Neural cell (in vitro differentiated cells): ENCODE measurements at regions not wholly inside any gene's neighbourhood (a gene's known extent, or its start where the extent isn't known, plus 50 kb on each side); places are given as distances from the start of the nearest gene placed in this dataset.

Source experiments
- H2AFZ ChIP-seq: fragments of 200-600, 300-800 bp; sonication (generic), shearing (Covaris generic); 2 replicates; pipeline ENCODE4 v1.6.0; 2014; ENCODE audit warnings: low read depth, mild to moderate bottlenecking, antibody characterized with exemption, low read length, moderate library complexity
- H3F3A ChIP-seq: fragments of 200-600 bp; shearing (Covaris generic); 2 replicates; pipeline ENCODE4 v1.6.1; 2016; ENCODE audit warnings: mild to moderate bottlenecking, moderate library complexity, mixed read lengths, antibody characterized with exemption, low read length; ENCODE audit not compliant: insufficient read depth, poor library complexity, severe bottlenecking
- H3K27ac ChIP-seq: fragments of 200-600, 300-800 bp; sonication (generic), shearing (Covaris generic); 2 replicates; pipeline ENCODE4 v1.5.1; 2014; ENCODE audit warnings: mild to moderate bottlenecking, low read length, moderate library complexity
- H3K27me3 ChIP-seq: fragments of 300-800, 200-600 bp; sonication (generic), shearing (Covaris generic); 2 replicates; pipeline ENCODE4 v1.6.0; 2014; ENCODE audit warnings: mild to moderate bottlenecking, low read depth, low read length, moderate library complexity; ENCODE audit not compliant: insufficient read depth
- H3K36me3 ChIP-seq: fragments of 300-800, 200-600 bp; sonication (generic), shearing (Covaris generic); 2 replicates; pipeline ENCODE4 v1.5.1; 2014; ENCODE audit warnings: mild to moderate bottlenecking, antibody characterized with exemption, low read length, moderate library complexity; ENCODE audit not compliant: insufficient read depth
- H3K4me2 ChIP-seq: fragments of 300-800, 200-600 bp; sonication (generic), shearing (Covaris generic); 2 replicates; pipeline ENCODE4 v1.6.0; 2014; ENCODE audit warnings: mild to moderate bottlenecking, low read length
- H3K4me3 ChIP-seq: fragments of 300-800, 200-600 bp; sonication (generic), shearing (Covaris generic); 2 replicates; pipeline ENCODE4 v1.5.1; 2014; ENCODE audit warnings: mild to moderate bottlenecking, low read length, moderate library complexity
- H3K79me2 ChIP-seq: fragments of 200-600 bp; shearing (Covaris generic); replicated peaks from 2 replicates; pipeline ENCODE4 v1.6.0; 2014; ENCODE audit warnings: mild to moderate bottlenecking, low read length, moderate library complexity; ENCODE audit not compliant: insufficient read depth
- H3K9ac ChIP-seq: fragments of 300-800, 200-600 bp; sonication (generic), shearing (Covaris generic); 2 replicates; pipeline ENCODE4 v1.6.1; 2016; ENCODE audit warnings: mild to moderate bottlenecking, low read length, mixed read lengths
- H3K9me2 ChIP-seq: fragments of 200-600 bp; shearing (Covaris generic); 2 replicates; pipeline ENCODE4 v1.6.1; 2016; ENCODE audit warnings: mild to moderate bottlenecking, low read length, mixed read lengths; ENCODE audit not compliant: insufficient read depth
- H3K9me3 ChIP-seq: fragments of 200-600, 300-800 bp; sonication (generic), shearing (Covaris generic); 2 replicates; pipeline ENCODE4 v1.6.1; 2016; ENCODE audit warnings: mild to moderate bottlenecking, mixed run types, low read length, moderate library complexity, mixed read lengths
- H4K20me1 ChIP-seq: fragments of 200-600 bp; shearing (Covaris generic); 2 replicates; pipeline ENCODE4 v1.6.1; 2016; ENCODE audit warnings: mild to moderate bottlenecking, mixed run types; ENCODE audit not compliant: insufficient read depth
- CTCF ChIP-seq: fragments of 450-650 bp; IDR thresholded peaks from 2 replicates; pipeline ENCODE4 v1.5.1; 2014; ENCODE audit warnings: antibody characterized with exemption, mild to moderate bottlenecking, moderate library complexity; ENCODE audit not compliant: poor library complexity, severe bottlenecking
- EP300 ChIP-seq: fragments of 450-650 bp; conservative IDR thresholded peaks from 2 replicates; pipeline ENCODE4 v1.6.1; 2014; ENCODE audit warnings: antibody characterized with exemption, mild to moderate bottlenecking, moderate library complexity; ENCODE audit not compliant: poor library complexity, severe bottlenecking
- EZH2 ChIP-seq: fragments of 200-600, 300-800 bp; shearing (Covaris generic), sonication (generic); IDR thresholded peaks from 2 replicates; pipeline ENCODE4 v1.6.1; 2014; ENCODE audit warnings: antibody characterized with exemption, low read length, borderline replicate concordance, mild to moderate bottlenecking; ENCODE audit not compliant: insufficient read depth, poor library complexity, severe bottlenecking
- MXI1 ChIP-seq: fragments of 450-650 bp; conservative IDR thresholded peaks from 2 replicates; pipeline ENCODE4 v1.6.1; 2014; ENCODE audit warnings: antibody characterized with exemption, mild to moderate bottlenecking; ENCODE audit not compliant: poor library complexity, severe bottlenecking
- POLR2AphosphoS5 ChIP-seq: IDR thresholded peaks from 2 replicates; pipeline ENCODE4 v1.6.1; 2012
- RAD21 ChIP-seq: fragments of 450-650 bp; conservative IDR thresholded peaks from 2 replicates; pipeline ENCODE4 v1.6.1; 2014; ENCODE audit warnings: antibody characterized with exemption, mild to moderate bottlenecking, moderate library complexity
- REST ChIP-seq: IDR thresholded peaks from 2 replicates; pipeline ENCODE4 v1.6.1; 2012; ENCODE audit warnings: borderline replicate concordance
- SMC3 ChIP-seq: fragments of 450-650 bp; conservative IDR thresholded peaks from 2 replicates; pipeline ENCODE4 v1.6.1; 2014; ENCODE audit warnings: antibody characterized with exemption, mild to moderate bottlenecking, moderate library complexity; ENCODE audit not compliant: poor library complexity
- TAF1 ChIP-seq: IDR thresholded peaks from 2 replicates; pipeline ENCODE4 v1.6.1; 2012; ENCODE audit warnings: low read depth

GRCh38 chr11:134719397-134719796, 307.4 kb upstream of the B3GAT1 start:
- Histone ChIP-seq H3K4me2 (no peak overlapping the region), H3K27ac (no peak overlapping the region), H3F3A (no peaks in the 10 kb centered on the region), H3K4me3 (no peak overlapping the region), H3K36me3 (no peaks in the 10 kb centered on the region), H4K20me1 (no peaks in the 10 kb centered on the region), H3K9me2 (no peaks in the 10 kb centered on the region), H3K79me2 (no peaks in the 10 kb centered on the region), H3K27me3 (no peaks in the 10 kb centered on the region), H3K9me3 (no peaks in the 10 kb centered on the region), H2AFZ (no peak overlapping the region), H3K9ac (no peak overlapping the region)
- TF ChIP-seq TAF1, result no peak
- no peak for TF ChIP-seq EP300
- TF ChIP-seq MXI1, result no peak
- TF ChIP-seq RAD21, result no peak
- no peak for TF ChIP-seq EZH2
- no peak for TF ChIP-seq POLR2AphosphoS5
- no peak for TF ChIP-seq SMC3
- no peak for TF ChIP-seq CTCF
- no peak for TF ChIP-seq REST

GRCh38 chr11:134716582-134716981, 304.5 kb upstream of the B3GAT1 start:
- no peaks in the 10 kb centered on the region for H3K27me3 ChIP-seq
- no peak overlapping the region for H3K27ac ChIP-seq
- no peak overlapping the region for H3K4me2 ChIP-seq
- H4K20me1 ChIP-seq, result no peaks in the 10 kb centered on the region
- no peaks in the 10 kb centered on the region for H3K36me3 ChIP-seq
- no peak overlapping the region for H2AFZ ChIP-seq
- TF ChIP-seq MXI1 (no peak), SMC3 (no peak), POLR2AphosphoS5 (no peak)
- no peaks in the 10 kb centered on the region for H3K9me3 ChIP-seq
- H3K9ac ChIP-seq, result no peak overlapping the region
- H3K79me2 ChIP-seq, result no peaks in the 10 kb centered on the region
- no peak overlapping the region for H3K4me3 ChIP-seq
- H3K9me2 ChIP-seq, result no peaks in the 10 kb centered on the region
- H3F3A ChIP-seq, result no peaks in the 10 kb centered on the region
